ENCODE measurements at regions not wholly inside any gene's neighbourhood (a gene's known extent, or its start where the extent isn't known, plus 50 kb on each side); places are given as distances from the start of the nearest gene placed in this dataset.

GRCh38 chr1:59123081-59123681 is 173.7 kb upstream of the FGGY start:
- peak; percentile 95 for DNase-seq (ENCODE audit: low read depth)

- DNase-seq (ENCODE audit: low read depth), result peak; percentile 79
Measured at GRCh38 chr1:59124166-59124565, 172.7 kb upstream of the FGGY start.

GRCh38 chr1:59125154-59125553 is 171.7 kb upstream of the FGGY start:
- DNase-seq (ENCODE audit: low read depth), result no peak

GRCh38 chr1:59125676-59126320 is 171.1 kb upstream of the FGGY start:
- DNase-seq (ENCODE audit: low read depth), result no peak

- no peak for DNase-seq (ENCODE audit: low read depth)
Measured at GRCh38 chr1:59126366-59126765, 170.5 kb upstream of the FGGY start.

- peak; percentile 73 for DNase-seq (ENCODE audit: low read depth)
Measured at GRCh38 chr1:59128239-59128736, 168.6 kb upstream of the FGGY start.

GRCh38 chr1:59128784-59129227 is 168.1 kb upstream of the FGGY start:
- DNase-seq (ENCODE audit: low read depth), result peak; percentile 63

GRCh38 chr1:59132295-59132694 is 164.6 kb upstream of the FGGY start:
- no peak for DNase-seq (ENCODE audit: low read depth)

- DNase-seq (ENCODE audit: low read depth), result no peak
Measured at GRCh38 chr1:59133997-59134396, 162.9 kb upstream of the FGGY start.

- no peak for DNase-seq (ENCODE audit: low read depth)
Measured at GRCh38 chr1:59135761-59136255, 161.1 kb upstream of the FGGY start.

GRCh38 chr1:59136541-59137275 is 160.2 kb upstream of the FGGY start:
- peak; percentile 85 for DNase-seq (ENCODE audit: low read depth)

GRCh38 chr1:59137276-59137615 is 159.6 kb upstream of the FGGY start:
- no peak for DNase-seq (ENCODE audit: low read depth)

GRCh38 chr1:59137968-59138367 is 158.9 kb upstream of the FGGY start:
- DNase-seq (ENCODE audit: low read depth), result no peak

GRCh38 chr1:59138402-59138801 is 158.5 kb upstream of the FGGY start:
- DNase-seq (ENCODE audit: low read depth), result no peak

GRCh38 chr1:59139396-59139795 is 157.5 kb upstream of the FGGY start:
- DNase-seq (ENCODE audit: low read depth), result no peak

GRCh38 chr1:59141267-59141863 is 155.5 kb upstream of the FGGY start:
- no peak for DNase-seq (ENCODE audit: low read depth)

- no peak for DNase-seq (ENCODE audit: low read depth)
Measured at GRCh38 chr1:59142311-59143132, 154.4 kb upstream of the FGGY start.

- peak; percentile 97 for DNase-seq (ENCODE audit: low read depth)
Measured at GRCh38 chr1:59143133-59143487, 153.8 kb upstream of the FGGY start.

GRCh38 chr1:59143811-59144210 is 153.1 kb upstream of the FGGY start:
- DNase-seq (ENCODE audit: low read depth), result peak; percentile 53

GRCh38 chr1:59144959-59145358 is 151.9 kb upstream of the FGGY start:
- no peak for DNase-seq (ENCODE audit: low read depth)

- DNase-seq (ENCODE audit: low read depth), result no peak
Measured at GRCh38 chr1:59146056-59146455, 150.8 kb upstream of the FGGY start.

Data from amniotic epithelial cell (primary cell).